SK-N-SH (cell line): ENCODE measurements at regions not wholly inside any gene's neighbourhood (a gene's known extent, or its start where the extent isn't known, plus 50 kb on each side); places are given as distances from the start of the nearest gene placed in this dataset.

Experiments
- CTCF ChIA-PET: fragments of 300-600, 350-600 bp; formaldehyde crosslinking; extraction: SDS; loops from one replicate; lab custom pipeline; 2021; lab: Yijun Ruan, JAX
- POLR2A ChIA-PET: fragments of 350-600 bp; sonication (Branson Sonifier 250); formaldehyde crosslinking; extraction: SDS; loops from one replicate; lab custom pipeline; 2020; ENCODE audit warnings: antibody characterized with exemption, inconsistent platforms; lab: Yijun Ruan, JAX
- DNase-seq: peaks from one replicate; pipeline ENCODE4 v3.0.0; 2012
- H2AFZ ChIP-seq: fragments of 200-600 bp; sonication (generic); 2 replicates; pipeline ENCODE4 v1.8.1; 2016; ENCODE audit warnings: antibody characterized with exemption, mild to moderate bottlenecking, low read depth
- H3F3A ChIP-seq: fragments of 200-600 bp; sonication (generic); replicated peaks from 2 replicates; pipeline ENCODE3; 2016; ENCODE audit warnings: antibody characterized with exemption, mild to moderate bottlenecking; ENCODE audit not compliant: insufficient read depth
- H3K27ac ChIP-seq, 2 experiments: fragments of 200-500 bp in 1 of 2; fragments of 200-600 bp in 1 of 2; sonication (Bioruptor generic) in 1 of 2; sonication (generic), shearing (Covaris generic) in 1 of 2; 2 replicates each; pipeline versions ENCODE4 v1.5.1 to v1.6.1; 2014 to 2016; ENCODE audit warnings: low read depth in 2 of 2, inconsistent platforms in 1 of 2, low read length in 1 of 2, mild to moderate bottlenecking in 1 of 2, mixed read lengths in 1 of 2
- H3K27me3 ChIP-seq: fragments of 200-600 bp; sonication (generic), shearing (Covaris generic); 2 replicates; pipeline ENCODE4 v1.6.1; 2016; ENCODE audit warnings: mixed run types; ENCODE audit not compliant: insufficient read depth
- H3K36me3 ChIP-seq, 2 experiments: fragments of 200-500 bp in 1 of 2; fragments of 200-600 bp in 1 of 2; sonication (Bioruptor generic) in 1 of 2; sonication (generic) in 1 of 2; replicated peaks in 1 of 2; 2 replicates each; pipeline versions ENCODE3 to v1.5.1; 2014 to 2016; ENCODE audit warnings: low read length in 1 of 2, mild to moderate bottlenecking in 1 of 2; ENCODE audit not compliant: insufficient read depth in 2 of 2, control insufficient read depth in 1 of 2
- H3K4me1 ChIP-seq, 2 experiments: fragments of 200-500 bp in 1 of 2; fragments of 200-600 bp in 1 of 2; sonication (Bioruptor generic) in 1 of 2; sonication (generic), shearing (Covaris generic) in 1 of 2; 2 replicates each; pipeline versions ENCODE4 v1.5.1 to v1.6.1; 2014 to 2016; ENCODE audit warnings: low read depth in 1 of 2, low read length in 1 of 2, mixed run types in 1 of 2; ENCODE audit not compliant: insufficient read depth in 2 of 2, control insufficient read depth in 1 of 2
- H3K4me2 ChIP-seq: fragments of 200-600 bp; sonication (generic), shearing (Covaris generic); 2 replicates; pipeline ENCODE4 v1.6.1; 2017; ENCODE audit warnings: mixed run types
- H3K4me3 ChIP-seq, 2 experiments: fragments of 200-500 bp in 1 of 2; fragments of 200-600 bp in 1 of 2; sonication (Bioruptor generic) in 1 of 2; sonication (generic), shearing (Covaris generic) in 1 of 2; 2 replicates each; pipeline versions ENCODE4 v1.5.1 to v1.8.1; 2014 to 2016; ENCODE audit warnings: low read depth in 2 of 2, inconsistent platforms in 1 of 2, low read length in 1 of 2, mild to moderate bottlenecking in 1 of 2, mixed read lengths in 1 of 2, moderate library complexity in 1 of 2
- H3K79me2 ChIP-seq: fragments of 200-600 bp; sonication (generic); 2 replicates; pipeline ENCODE4 v1.8.1; 2017; ENCODE audit warnings: mild to moderate bottlenecking; ENCODE audit not compliant: insufficient read depth
- H3K9ac ChIP-seq: fragments of 200-600 bp; sonication (generic); 2 replicates; pipeline ENCODE4 v1.6.1; 2017; ENCODE audit warnings: mixed run types
- H3K9me2 ChIP-seq: fragments of 200-600 bp; sonication (generic); 2 replicates; pipeline ENCODE4 v1.6.1; 2017; ENCODE audit warnings: mixed run types
- H3K9me3 ChIP-seq: fragments of 200-600 bp; sonication (generic); 2 replicates; pipeline ENCODE4 v1.6.1; 2017; ENCODE audit warnings: mixed run types, mild to moderate bottlenecking, moderate library complexity
- H4K20me1 ChIP-seq: fragments of 200-600 bp; sonication (generic); 2 replicates; pipeline ENCODE4 v1.6.1; 2017; ENCODE audit warnings: mild to moderate bottlenecking, mixed run types; ENCODE audit not compliant: insufficient read depth
- CHD2 ChIP-seq: fragments of 150-350 bp; IDR thresholded peaks from 2 replicates; pipeline ENCODE4 v1.6.1; 2018; ENCODE audit warnings: low read length; ENCODE audit not compliant: partially characterized antibody
- ELF1 ChIP-seq: IDR thresholded peaks from 2 replicates; pipeline ENCODE4 v1.4.0; 2012
- IRF3 ChIP-seq: fragments of 150-350 bp; IDR thresholded peaks from 2 replicates; pipeline ENCODE4 v1.6.1; 2016; ENCODE audit warnings: mild to moderate bottlenecking, low read depth, low read length
- MAX ChIP-seq: IDR thresholded peaks from 2 replicates; pipeline ENCODE4 v1.4.0; 2012; ENCODE audit warnings: low read depth
- MEF2A ChIP-seq: IDR thresholded peaks from 2 replicates; pipeline ENCODE4 v1.4.0; 2012; ENCODE audit warnings: low read depth, borderline replicate concordance
- MXI1 ChIP-seq: IDR thresholded peaks from 2 replicates; pipeline ENCODE4 v1.6.1; 2012; ENCODE audit warnings: mild to moderate bottlenecking, low read depth, low read length, improper control_type of control experiment
- NFIC ChIP-seq: IDR thresholded peaks from 2 replicates; pipeline ENCODE4 v1.4.0; 2012; ENCODE audit warnings: borderline replicate concordance
- NRF1 ChIP-seq: IDR thresholded peaks from 2 replicates; pipeline ENCODE4 v1.6.1; 2012; ENCODE audit warnings: low read depth, mild to moderate bottlenecking, low read length
- POLR2AphosphoS5 ChIP-seq: IDR thresholded peaks from 2 replicates; pipeline ENCODE4 v1.6.1; 2012; ENCODE audit warnings: low read depth, low read length
- REST ChIP-seq: IDR thresholded peaks from 2 replicates; pipeline ENCODE4 v1.6.1; 2012; ENCODE audit warnings: mild to moderate bottlenecking, low read depth, low read length, moderate library complexity
- RFX5 ChIP-seq: IDR thresholded peaks from 2 replicates; pipeline ENCODE4 v1.6.1; 2012; ENCODE audit warnings: mild to moderate bottlenecking, improper control_type of control experiment, low read length
- RXRA ChIP-seq: IDR thresholded peaks from 2 replicates; pipeline ENCODE4 v1.4.0; 2012; ENCODE audit warnings: low read depth, mild to moderate bottlenecking, borderline replicate concordance
- SIN3A ChIP-seq: IDR thresholded peaks from 2 replicates; pipeline ENCODE4 v1.6.1; 2012; ENCODE audit warnings: low read depth, mild to moderate bottlenecking, low read length, moderate library complexity, borderline replicate concordance
- SMC3 ChIP-seq: IDR thresholded peaks from 2 replicates; pipeline ENCODE4 v1.6.1; 2012; ENCODE audit warnings: low read depth, low read length, improper control_type of control experiment
- TAF1 ChIP-seq: IDR thresholded peaks from 2 replicates; pipeline ENCODE4 v1.6.1; 2012; ENCODE audit warnings: low read depth, mild to moderate bottlenecking, low read length, moderate library complexity, borderline replicate concordance
- USF2 ChIP-seq: fragments of 150-350 bp; IDR thresholded peaks from 2 replicates; pipeline ENCODE4 v1.6.1; 2017; ENCODE audit warnings: antibody characterized with exemption, low read length, low read depth, borderline replicate concordance
- YY1 ChIP-seq: IDR thresholded peaks from 2 replicates; pipeline ENCODE4 v1.4.0; 2012; ENCODE audit warnings: low read depth, mild to moderate bottlenecking
- WGBS: methylation state at CpG from one replicate; pipeline ENCODE4 v1.1.6; 2017; ENCODE audit warnings: low lambda C conversion rate; 5-methylcytosine and 5-hydroxymethylcytosine counted together

GRCh38 chr13:100984085-100984705 is 309.6 kb upstream of the TMTC4 start:
- no peaks in the 10 kb centered on the region for H3K9me2 ChIP-seq
- POLR2A ChIA-PET, result no interaction called here
- H3K36me3 ChIP-seq, result no peaks in the 10 kb centered on the region
- H3K27me3 ChIP-seq, result no peaks in the 10 kb centered on the region; the same call in 1 of the 2 replicates
- H4K20me1 ChIP-seq, result no peaks in the 10 kb centered on the region
- TF ChIP-seq NFIC (no peak), MAX (no peak), REST (no peak), RFX5 (no peak), MEF2A (no peak), TAF1 (no peak), CHD2 (no peak), ELF1 (no peak), NRF1 (no peak), POLR2AphosphoS5 (no peak), RXRA (no peak)
- no peaks in the 10 kb centered on the region for H3K79me2 ChIP-seq
- no peak overlapping the region for H3K27ac ChIP-seq
- H3K4me1 ChIP-seq, result peaks cover 0 to 5% of the 10 kb centered on the region in 2 experiments; a peak in 2 of 4 replicates
- WGBS, result 21% methylated on average over 3 of the region's 3 CpGs
- no peak overlapping the region for H3K4me2 ChIP-seq
- no peaks in the 10 kb centered on the region for H3F3A ChIP-seq
- no peak overlapping the region for H2AFZ ChIP-seq
- H3K9me3 ChIP-seq, result no peaks in the 10 kb centered on the region
- no peak for DNase-seq
- H3K9ac ChIP-seq, result no peak overlapping the region
- H3K4me3 ChIP-seq, result no peak overlapping the region
- CTCF ChIA-PET, result interaction anchor here (0.9 kb wide), 1 partner anchor 411 kb away, joined by 3 read pairs; no protein-coding TSS in a partner anchor

- H3K9me3 ChIP-seq, result no peaks in the 10 kb centered on the region
- H3K9ac ChIP-seq, result no peak overlapping the region
- CTCF ChIA-PET, result interaction anchor here (0.9 to 1.4 kb wide), 3 partner anchors 11 to 465 kb away, joined by 3 to 5 read pairs (median 3); no protein-coding TSS in a partner anchor
- H3F3A ChIP-seq, result no peaks in the 10 kb centered on the region
- H3K9me2 ChIP-seq, result no peaks in the 10 kb centered on the region
- no peak overlapping the region for H3K27ac ChIP-seq
- no peak overlapping the region for H3K4me3 ChIP-seq
- POLR2A ChIA-PET, result no interaction called here
- DNase-seq, result no peak
- no peak overlapping the region for H3K4me2 ChIP-seq
- peaks cover 0 to 5% of the 10 kb centered on the region in 2 experiments; a peak in 2 of 4 replicates for H3K4me1 ChIP-seq
- H2AFZ ChIP-seq, result no peak overlapping the region
- H3K27me3 ChIP-seq, result no peaks in the 10 kb centered on the region; the same call in 1 of the 2 replicates
- TF ChIP-seq RXRA, result no peak
- TF ChIP-seq TAF1, result no peak
- TF ChIP-seq IRF3, result no peak
- no peak for TF ChIP-seq MXI1
- no peak for TF ChIP-seq YY1
- no peak for TF ChIP-seq SIN3A
- TF ChIP-seq USF2, result no peak
- no peak for TF ChIP-seq SMC3
- WGBS, result 11% methylated on average over 6 of the region's 6 CpGs
- H3K36me3 ChIP-seq, result no peaks in the 10 kb centered on the region
- no peaks in the 10 kb centered on the region for H3K79me2 ChIP-seq
- H4K20me1 ChIP-seq, result no peaks in the 10 kb centered on the region
These were observed 308.5 kb upstream of the TMTC4 start for GRCh38 chr13:100983111-100983510.
